ENCODE measurements at regions not wholly inside any gene's neighbourhood (a gene's known extent, or its start where the extent isn't known, plus 50 kb on each side); places are given as distances from the start of the nearest gene placed in this dataset.

DNA sequence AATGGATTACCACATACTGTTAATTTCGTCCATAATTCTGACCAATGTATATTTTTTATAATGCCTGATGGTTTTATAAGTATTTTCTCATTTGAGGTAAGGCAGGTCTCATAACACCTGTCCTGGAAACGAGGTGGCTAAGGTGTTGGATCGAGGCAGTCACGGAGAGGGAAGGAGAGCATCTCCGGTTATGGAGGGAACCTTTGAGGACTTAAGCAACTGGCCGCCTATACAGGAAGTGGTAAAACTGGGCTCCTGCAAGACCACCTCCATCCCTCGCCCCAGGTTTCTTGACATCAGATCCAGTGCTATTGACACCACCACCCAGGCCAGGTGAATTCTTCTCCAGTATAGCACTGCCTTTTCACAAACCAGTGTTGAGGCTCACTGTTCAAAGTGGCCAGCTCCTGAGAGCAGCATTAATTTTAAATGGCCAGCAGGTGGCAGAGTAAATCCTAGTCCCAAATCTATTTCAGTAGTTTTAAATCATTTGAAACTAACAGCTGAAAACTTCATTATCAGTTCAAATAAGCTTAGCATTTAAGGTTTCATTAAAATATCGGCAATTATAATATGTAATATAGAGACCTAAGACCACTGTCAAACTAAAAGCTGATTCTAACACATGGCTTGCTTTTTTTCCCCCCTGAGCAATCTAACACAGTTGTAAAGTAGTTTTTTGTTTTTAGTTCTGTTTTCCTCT, 100.8 kb downstream of the PPM1A start:
- peak; percentile 62 for DNase-seq (ENCODE audit: low spot score)

DNA sequence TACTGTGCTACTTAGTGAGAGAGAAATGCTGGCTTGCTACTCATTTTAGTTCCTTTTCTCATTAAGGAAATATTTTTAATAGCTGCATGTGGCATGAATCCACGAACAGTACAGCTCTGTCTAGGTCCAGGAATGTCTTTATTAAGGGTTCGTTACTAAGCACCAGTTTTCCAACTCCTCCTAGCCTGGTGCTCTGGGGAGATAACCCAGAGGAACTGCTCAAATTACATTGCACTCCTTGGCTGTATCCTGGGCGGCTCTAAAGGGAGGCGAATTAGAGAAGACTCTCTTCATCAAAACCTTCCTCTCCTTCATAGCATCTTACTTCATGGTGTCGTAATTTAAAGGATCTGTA, 101.3 kb downstream of the PPM1A start:
- DNase-seq (ENCODE audit: low spot score): no peak

DNA sequence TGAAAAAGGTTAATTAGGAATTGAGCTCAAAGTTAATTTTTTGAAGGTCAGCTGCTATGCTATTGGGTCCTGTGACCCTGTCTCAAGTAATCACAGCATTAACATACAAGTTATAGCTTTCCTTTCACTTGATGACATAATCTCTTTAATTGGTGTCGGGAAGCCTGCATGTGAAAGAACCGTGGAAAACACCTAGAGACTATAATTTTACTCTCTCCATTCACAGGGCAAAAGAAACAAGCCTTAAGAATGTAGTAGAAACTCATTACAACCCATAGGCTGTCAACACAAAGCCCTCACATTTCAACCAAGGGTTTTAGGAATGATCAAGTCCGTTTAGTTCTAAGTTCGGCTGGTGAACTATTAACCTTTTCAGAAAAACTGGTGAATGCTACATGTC, 104.4 kb downstream of the PPM1A start:
- no peak for DNase-seq (ENCODE audit: low spot score)

DNA sequence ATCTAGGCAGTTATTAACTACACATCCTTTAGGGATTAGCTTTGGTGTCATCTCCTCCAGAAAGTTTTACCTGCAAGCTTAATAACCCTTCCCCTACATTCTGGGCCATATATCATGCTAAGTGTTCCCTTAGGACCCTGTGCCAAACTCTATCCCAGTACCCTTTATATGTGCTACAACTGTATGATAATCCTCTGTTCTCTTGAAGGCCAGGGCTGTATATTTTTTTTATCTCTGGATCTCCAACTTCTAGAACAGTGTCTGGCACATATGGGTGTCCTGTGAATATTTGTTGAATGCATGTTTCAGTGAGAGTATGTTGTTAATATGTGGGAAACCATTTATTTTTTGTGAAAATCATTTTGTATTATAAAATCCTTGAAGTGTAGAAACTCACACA, 106.7 kb downstream of the PPM1A start:
- DNase-seq (ENCODE audit: low spot score): no peak

DNA sequence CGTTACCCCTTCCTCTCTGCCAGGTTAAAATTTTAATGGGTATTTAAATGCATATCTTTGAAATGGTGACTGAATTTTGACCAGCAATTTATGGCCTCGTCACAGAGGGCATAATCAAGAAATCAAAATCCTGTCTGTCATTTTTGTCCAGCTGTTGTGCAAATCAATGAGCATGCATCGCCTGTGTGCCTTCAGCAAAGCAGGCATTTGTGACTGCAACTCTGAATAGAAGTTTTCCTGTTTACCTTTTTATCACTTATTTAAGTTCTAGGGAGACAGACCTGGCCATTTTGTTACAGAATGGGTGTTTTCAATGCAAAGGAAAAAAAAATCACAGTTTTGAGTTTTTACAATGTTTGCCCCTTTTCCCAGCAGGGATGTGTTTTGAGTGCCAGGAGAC, 107.4 kb downstream of the PPM1A start:
- no peak for DNase-seq (ENCODE audit: low spot score)

DNA sequence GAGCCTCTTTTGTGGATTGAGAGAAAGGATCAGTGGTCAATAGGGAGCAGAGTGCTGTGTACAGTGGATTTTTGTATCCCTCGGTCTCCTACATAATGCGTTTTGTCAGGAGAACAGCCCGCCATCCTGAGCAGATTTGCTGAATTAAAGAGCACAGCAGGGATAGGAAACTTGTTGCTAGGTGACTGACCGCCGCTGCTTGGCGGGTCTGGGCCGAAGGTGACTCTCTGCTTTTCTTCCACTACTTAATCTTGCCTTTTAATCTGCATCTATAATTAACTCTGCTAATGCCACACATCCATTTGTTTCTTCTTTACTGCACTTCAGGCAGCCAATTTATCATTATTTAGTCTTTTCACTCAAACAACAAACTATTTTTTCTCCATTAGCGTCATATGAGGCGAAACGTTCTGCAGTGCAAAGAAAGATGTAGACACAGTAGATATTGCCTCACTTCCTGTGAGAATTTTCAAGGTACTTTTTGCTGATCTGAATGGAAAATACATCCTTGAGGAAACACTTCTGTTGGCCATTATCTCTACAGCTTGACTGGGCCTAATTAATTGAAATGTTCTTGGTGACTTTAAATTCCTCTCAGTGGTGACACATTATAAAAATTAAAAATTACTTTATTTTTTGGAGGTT, 108.0 kb downstream of the PPM1A start:
- DNase-seq (ENCODE audit: low spot score): peak; percentile 53

DNA sequence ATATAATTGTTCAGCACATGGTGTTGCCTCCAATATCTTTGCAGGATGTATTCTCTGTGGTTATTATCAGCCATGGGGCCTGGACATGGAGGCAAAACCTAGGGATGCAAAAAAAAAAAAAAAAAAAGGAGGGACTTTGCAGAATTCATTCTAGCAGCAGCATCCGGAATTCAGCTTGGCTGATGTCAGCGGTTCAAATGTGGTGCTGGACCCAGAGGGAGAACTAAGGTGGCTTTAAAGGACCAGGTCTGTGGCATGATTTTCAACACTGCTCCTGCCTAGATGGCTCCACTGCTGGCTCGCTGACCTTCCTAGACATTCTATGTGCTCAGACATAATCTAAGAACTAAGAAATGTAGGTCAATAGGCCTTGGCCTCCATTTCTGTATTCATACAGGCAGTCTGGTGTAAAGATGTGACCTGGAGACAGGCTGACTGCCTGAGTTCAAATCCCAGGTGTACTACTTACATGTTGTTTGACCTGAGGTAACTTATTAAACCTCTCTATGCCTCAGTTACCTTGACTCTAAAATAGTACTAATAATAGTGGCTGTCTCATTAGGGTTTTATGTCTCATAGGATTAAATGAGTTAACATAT, 108.6 kb downstream of the PPM1A start:
- no peak for DNase-seq (ENCODE audit: low spot score)

DNA sequence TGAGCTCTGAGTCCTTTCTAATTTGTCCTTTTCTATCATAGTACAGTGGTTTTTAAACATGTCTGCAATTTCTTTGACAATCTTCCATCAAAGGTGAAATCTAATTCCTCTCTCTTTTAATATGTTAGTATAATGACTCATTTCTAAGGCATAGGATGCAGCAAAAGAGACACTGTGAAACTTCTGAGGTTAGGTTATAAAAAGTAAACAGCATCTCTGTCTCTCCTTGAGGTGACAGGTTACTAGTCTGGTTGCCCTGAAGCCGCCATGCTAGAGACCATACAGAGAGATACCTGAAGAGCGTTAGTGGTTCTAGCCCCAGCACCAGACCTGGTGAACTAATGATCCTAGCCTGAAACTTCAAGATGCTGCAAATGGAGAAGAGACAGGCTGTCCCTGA, 114.3 kb downstream of the PPM1A start:
- no peak for DNase-seq (ENCODE audit: low spot score)

DNA sequence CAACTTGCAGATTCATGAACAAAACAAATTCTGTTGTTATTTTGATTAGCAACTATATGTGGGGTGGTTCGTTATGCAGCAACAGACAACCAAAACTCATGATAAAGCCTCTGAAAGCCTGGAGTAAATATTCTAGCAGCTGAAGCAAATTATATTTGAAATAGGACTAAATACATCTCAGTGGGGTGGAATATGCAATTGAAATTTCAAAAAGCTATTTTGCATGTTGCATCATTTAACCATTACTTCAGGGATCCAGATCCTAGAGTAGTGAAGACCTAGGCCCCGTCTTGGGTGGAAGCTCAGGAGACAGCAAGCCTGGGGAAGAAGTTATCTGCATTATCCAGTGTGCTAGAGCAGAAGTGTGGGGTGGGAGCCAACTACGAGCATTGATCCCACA, 114.7 kb downstream of the PPM1A start:
- DNase-seq (ENCODE audit: low spot score): no peak

DNA sequence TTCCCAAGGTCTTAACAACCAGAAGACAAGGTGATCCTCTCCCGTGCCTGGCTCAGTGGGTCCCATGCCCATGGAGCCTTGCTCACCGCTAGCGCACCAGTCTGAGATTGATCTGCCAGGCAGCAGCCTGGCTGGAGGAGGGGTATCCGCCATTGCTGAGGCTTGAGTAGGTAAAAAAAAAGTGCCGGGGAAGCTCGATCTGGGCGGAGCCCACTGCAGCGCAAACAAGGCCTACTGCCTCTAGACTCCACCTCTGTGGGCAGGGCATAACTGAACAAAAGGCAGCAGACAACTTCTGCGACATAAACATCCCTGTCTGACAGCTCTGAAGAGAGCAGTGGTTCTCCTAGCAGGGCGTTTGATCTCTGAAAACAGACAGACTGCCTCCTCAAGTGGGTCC, 104.0 kb downstream of the C14orf39 start:
- no peak for DNase-seq (ENCODE audit: low spot score)
